Bronchial epithelial cell (primary cell): ENCODE measurements at regions not wholly inside any gene's neighbourhood (a gene's known extent, or its start where the extent isn't known, plus 50 kb on each side); places are given as distances from the start of the nearest gene placed in this dataset.

Source experiments
- DNase-seq: peaks from one replicate; pipeline ENCODE4 v3.0.0-alpha.2; 2010; ENCODE audit warnings: low read depth
- FAIRE-seq: peaks from 2 replicates; lab custom pipeline; 2011; peaks lifted over from hg19 to GRCh38; lab: Jason Lieb, UNC
- H3K27me3 ChIP-seq: 2 replicates; pipeline ENCODE4 v1.5.1; 2011; ENCODE audit warnings: low read length; ENCODE audit not compliant: control insufficient read depth, insufficient read depth
- H3K36me3 ChIP-seq: 2 replicates; pipeline ENCODE4 v1.5.1; 2011; ENCODE audit warnings: low read length; ENCODE audit not compliant: control insufficient read depth, insufficient read depth
- H3K4me3 ChIP-seq: 2 replicates; pipeline ENCODE4 v1.5.1; 2011; ENCODE audit warnings: mild to moderate bottlenecking, low read depth, low read length, control low read depth
- TF ChIP-seq, protein P1 (sequence below): IDR thresholded peaks from 2 replicates; pipeline ENCODE4 v1.5.1; 2011; ENCODE audit warnings: mild to moderate bottlenecking, moderate library complexity, low read length, control low read depth, inconsistent platforms; ENCODE audit not compliant: insufficient read depth, severe bottlenecking

DNA sequence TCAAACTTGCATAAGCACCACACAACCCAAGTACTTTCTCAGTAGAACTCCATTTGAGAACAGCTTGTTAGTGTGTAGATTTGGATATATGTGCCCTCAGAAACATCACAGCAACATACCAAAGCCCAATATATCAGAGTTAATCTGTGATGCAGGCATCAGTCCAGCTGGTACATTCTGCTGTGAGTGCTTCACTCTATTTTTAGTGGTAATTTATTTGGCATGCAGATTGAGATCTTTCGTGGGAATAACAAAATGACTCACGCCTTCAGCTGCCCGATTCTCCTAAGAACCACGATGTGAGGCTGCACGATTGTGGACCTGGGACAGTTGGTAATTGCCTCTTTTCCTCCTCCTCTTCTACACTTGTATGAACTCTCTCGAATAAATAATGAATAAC is 730.7 kb downstream of the SQOR start:
- no peak for DNase-seq
- no peaks in the 10 kb centered on the region for H3K27me3 ChIP-seq
- TF ChIP-seq, protein P1, sequence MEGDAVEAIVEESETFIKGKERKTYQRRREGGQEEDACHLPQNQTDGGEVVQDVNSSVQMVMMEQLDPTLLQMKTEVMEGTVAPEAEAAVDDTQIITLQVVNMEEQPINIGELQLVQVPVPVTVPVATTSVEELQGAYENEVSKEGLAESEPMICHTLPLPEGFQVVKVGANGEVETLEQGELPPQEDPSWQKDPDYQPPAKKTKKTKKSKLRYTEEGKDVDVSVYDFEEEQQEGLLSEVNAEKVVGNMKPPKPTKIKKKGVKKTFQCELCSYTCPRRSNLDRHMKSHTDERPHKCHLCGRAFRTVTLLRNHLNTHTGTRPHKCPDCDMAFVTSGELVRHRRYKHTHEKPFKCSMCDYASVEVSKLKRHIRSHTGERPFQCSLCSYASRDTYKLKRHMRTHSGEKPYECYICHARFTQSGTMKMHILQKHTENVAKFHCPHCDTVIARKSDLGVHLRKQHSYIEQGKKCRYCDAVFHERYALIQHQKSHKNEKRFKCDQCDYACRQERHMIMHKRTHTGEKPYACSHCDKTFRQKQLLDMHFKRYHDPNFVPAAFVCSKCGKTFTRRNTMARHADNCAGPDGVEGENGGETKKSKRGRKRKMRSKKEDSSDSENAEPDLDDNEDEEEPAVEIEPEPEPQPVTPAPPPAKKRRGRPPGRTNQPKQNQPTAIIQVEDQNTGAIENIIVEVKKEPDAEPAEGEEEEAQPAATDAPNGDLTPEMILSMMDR: no peak
- no peaks in the 10 kb centered on the region for H3K36me3 ChIP-seq
- no peak for FAIRE-seq
- no peak overlapping the region for H3K4me3 ChIP-seq

DNA sequence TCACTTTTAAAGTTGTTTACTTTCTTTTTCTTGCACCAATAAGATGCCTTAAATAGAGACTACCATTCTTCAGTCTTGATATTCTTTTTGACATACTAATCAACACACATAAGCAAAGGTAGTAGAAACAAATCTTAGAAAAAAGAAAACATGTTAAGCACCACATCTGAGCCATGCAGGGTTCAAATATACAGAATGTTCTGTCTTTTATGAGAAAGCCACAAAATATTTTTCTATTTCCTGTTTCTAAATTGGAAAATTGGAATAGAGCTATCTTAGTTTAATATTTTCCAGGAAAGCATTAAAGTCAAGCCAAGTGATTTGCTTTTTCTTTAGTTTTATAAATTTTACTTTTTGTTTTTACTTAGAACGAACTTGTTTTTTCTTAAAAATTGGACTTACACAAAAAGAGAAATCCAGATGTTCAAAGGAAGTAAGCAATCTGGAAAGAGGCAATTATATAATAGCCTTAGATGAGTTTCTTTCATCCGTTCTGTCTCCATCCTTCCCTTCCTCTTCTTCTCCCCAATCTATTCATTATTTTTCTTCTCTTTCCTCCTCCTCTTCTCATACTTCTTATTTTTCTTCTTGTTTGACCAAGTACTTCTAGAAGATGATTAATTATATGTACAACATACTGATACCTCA is 731.7 kb downstream of the SQOR start:
- DNase-seq: no peak
- Histone ChIP-seq H3K36me3 (no peaks in the 10 kb centered on the region), H3K4me3 (no peak overlapping the region), H3K27me3 (no peaks in the 10 kb centered on the region)
- no peak for FAIRE-seq
- TF ChIP-seq, protein P1: no peak

DNA sequence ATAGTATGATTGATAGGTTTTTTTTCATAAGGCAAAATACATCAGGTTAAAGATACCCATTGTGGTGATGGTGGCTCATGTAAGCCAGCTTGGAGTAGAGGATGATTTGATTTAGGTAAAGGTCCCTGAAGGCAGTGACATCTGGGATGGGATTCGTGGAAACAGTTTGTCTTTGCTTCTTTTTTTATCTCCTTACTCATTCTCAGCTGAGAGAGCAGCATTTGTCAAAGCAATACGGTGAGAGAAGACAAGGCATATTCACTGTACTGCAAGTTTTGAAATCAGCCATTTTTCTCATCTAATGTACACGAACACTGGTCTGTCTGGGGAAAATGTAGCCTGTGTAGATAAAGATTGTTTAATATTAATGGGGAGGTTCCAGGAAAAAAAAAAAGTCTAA is 749.1 kb downstream of the SQOR start:
- DNase-seq (no peak), FAIRE-seq (no peak)
- TF ChIP-seq, protein P1: no peak
- Histone ChIP-seq H3K4me3 (no peak overlapping the region), H3K36me3 (no peaks in the 10 kb centered on the region), H3K27me3 (no peaks in the 10 kb centered on the region)

DNA sequence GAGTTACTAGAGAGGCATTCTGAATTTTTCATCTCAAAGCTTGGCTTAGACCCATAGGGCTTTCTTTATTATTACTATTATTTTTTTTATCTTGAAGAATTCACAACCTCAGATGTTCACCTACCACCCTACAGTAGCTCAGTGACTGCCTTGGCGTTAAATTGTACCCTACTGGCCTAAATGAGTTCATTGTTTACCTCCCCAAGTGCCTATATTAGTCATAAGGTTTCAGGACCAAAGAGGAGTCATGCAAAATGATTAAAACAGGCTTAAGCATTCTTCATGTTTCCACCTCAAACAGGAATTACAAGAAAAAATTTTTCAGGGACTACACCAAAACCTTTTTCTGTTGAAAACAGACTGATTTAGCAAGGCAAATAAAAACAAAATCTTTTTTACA is 751.5 kb downstream of the SQOR start:
- TF ChIP-seq, protein P1: no peak
- no peak overlapping the region for H3K4me3 ChIP-seq
- H3K27me3 ChIP-seq: no peaks in the 10 kb centered on the region
- DNase-seq (peak; percentile 1), FAIRE-seq (no peak)
- H3K36me3 ChIP-seq: no peaks in the 10 kb centered on the region

DNA sequence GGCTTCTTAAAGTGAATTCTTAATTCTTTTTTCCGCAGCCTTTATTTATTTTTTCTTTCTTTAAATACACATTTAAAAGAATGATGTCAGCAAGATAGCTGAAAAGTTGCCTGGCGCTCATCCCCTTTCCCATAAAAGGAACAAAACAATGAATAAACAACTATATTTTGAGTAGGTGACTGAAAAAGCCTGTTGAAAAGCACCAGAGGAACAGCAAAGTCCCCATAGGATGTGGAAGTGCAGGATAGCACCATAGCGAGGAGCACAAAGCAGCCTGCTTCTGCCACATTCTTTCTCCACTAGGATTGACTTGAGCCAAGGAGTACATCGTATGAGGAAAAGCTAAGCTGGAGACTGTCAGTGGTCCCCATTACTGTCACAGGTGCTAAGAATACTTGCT is 754.9 kb downstream of the SQOR start:
- Histone ChIP-seq H3K36me3 (no peaks in the 10 kb centered on the region), H3K4me3 (no peak overlapping the region), H3K27me3 (no peaks in the 10 kb centered on the region)
- DNase-seq (no peak), FAIRE-seq (no peak)
- TF ChIP-seq, protein P1: no peak

DNA sequence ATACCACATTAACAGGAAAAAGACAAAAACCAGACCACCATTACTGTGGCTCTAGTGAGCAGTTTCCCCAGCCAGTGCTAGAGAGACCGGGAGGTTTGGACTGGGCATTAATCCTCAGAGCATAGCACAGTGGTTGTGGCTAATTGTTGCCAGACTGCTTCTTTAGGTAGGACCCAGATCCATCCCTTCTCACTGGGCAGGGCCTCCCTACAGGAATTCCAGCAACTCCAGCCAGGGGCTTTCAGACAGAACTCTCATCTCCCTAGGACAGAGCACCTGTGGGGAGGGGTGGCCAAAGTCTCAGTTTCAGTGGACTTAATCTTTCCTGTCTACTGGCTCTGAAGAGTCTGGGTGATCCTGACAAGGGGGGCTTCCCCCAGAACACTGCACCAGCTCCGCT is 759.6 kb downstream of the SQOR start:
- TF ChIP-seq, protein P1: no peak
- H3K36me3 ChIP-seq: no peaks in the 10 kb centered on the region
- H3K4me3 ChIP-seq: no peak overlapping the region
- DNase-seq (no peak), FAIRE-seq (no peak)
- H3K27me3 ChIP-seq: no peaks in the 10 kb centered on the region
